ENCODE measurements at regions not wholly inside any gene's neighbourhood (a gene's known extent, or its start where the extent isn't known, plus 50 kb on each side); places are given as distances from the start of the nearest gene placed in this dataset.

DNA sequence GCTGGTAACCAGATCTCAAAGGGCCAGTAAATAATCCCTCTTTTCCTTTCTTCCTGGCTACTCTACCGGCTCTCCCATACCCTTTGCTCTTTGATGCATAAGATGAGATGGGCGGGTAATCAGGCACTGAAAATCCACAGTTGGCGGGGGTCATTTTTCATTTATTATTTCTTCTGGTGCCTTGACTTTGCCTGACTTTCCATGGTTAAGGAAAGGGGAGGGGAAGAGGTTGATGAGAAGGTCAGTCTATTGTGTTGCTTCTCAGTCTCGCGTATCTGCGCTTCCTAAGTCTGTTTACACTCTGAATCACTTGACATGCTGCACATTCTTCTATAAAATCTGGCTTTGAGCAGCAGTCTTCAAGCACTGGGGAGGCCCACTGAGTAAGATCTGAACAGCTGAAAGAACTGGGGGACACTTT is 121.1 kb upstream of the HDGFL1 start:
- TF ChIP-seq, protein P1, sequence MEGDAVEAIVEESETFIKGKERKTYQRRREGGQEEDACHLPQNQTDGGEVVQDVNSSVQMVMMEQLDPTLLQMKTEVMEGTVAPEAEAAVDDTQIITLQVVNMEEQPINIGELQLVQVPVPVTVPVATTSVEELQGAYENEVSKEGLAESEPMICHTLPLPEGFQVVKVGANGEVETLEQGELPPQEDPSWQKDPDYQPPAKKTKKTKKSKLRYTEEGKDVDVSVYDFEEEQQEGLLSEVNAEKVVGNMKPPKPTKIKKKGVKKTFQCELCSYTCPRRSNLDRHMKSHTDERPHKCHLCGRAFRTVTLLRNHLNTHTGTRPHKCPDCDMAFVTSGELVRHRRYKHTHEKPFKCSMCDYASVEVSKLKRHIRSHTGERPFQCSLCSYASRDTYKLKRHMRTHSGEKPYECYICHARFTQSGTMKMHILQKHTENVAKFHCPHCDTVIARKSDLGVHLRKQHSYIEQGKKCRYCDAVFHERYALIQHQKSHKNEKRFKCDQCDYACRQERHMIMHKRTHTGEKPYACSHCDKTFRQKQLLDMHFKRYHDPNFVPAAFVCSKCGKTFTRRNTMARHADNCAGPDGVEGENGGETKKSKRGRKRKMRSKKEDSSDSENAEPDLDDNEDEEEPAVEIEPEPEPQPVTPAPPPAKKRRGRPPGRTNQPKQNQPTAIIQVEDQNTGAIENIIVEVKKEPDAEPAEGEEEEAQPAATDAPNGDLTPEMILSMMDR (IDR thresholded peaks at IDR 0.05; ENCODE audit: low read length) = no peak
- TF ChIP-seq EZH2 (IDR thresholded peaks at IDR 0.05; ENCODE audit: borderline replicate concordance, low read length) = no peak
